Right renal pelvis (tissue), 4 donors: ENCODE measurements at regions not wholly inside any gene's neighbourhood (a gene's known extent, or its start where the extent isn't known, plus 50 kb on each side); places are given as distances from the start of the nearest gene placed in this dataset.

ENCODE experiments used
- DNase-seq, 4 donors: peaks; one replicate each; pipeline ENCODE4 v3.0.0-alpha.2; 2013; ENCODE audit warnings: low read depth in 4 of 4, low spot score in 3 of 4, missing footprints in 1 of 4

GRCh38 chr20:24738058-24738775 is 210.9 kb upstream of the CST7 start:
- DNase-seq = no peak

- no peak for DNase-seq
Observed at GRCh38 chr20:24738981-24739633, 210.0 kb upstream of the CST7 start.

GRCh38 chr20:24739746-24740145 is 209.3 kb upstream of the CST7 start:
- no peak for DNase-seq

- no peak for DNase-seq
Observed at GRCh38 chr20:24741493-24742072, 207.5 kb upstream of the CST7 start.

- DNase-seq = no peak
Observed at GRCh38 chr20:24742436-24742835, 206.6 kb upstream of the CST7 start.

- DNase-seq = no peak
Observed at GRCh38 chr20:24742989-24743388, 206.1 kb upstream of the CST7 start.

- no peak for DNase-seq
Observed at GRCh38 chr20:24743641-24744040, 205.4 kb upstream of the CST7 start.

GRCh38 chr20:24744747-24745146 is 204.3 kb upstream of the CST7 start:
- DNase-seq = no peak

GRCh38 chr20:24745206-24745605 is 203.9 kb upstream of the CST7 start:
- no peak for DNase-seq

GRCh38 chr20:24745617-24746350 is 203.3 kb upstream of the CST7 start:
- DNase-seq = no peak

GRCh38 chr20:24746351-24746685 is 202.8 kb upstream of the CST7 start:
- no peak for DNase-seq

GRCh38 chr20:24747010-24747712 is 201.9 kb upstream of the CST7 start:
- no peak for DNase-seq

GRCh38 chr20:24747881-24748595 is 201.0 kb upstream of the CST7 start:
- DNase-seq = no peak

- no peak for DNase-seq
Observed at GRCh38 chr20:24751551-24751950, 197.5 kb upstream of the CST7 start.

GRCh38 chr20:24752612-24753011 is 196.5 kb upstream of the CST7 start:
- DNase-seq = no peak

GRCh38 chr20:24753130-24753529 is 195.9 kb upstream of the CST7 start:
- no peak for DNase-seq

GRCh38 chr20:24754691-24755090 is 194.4 kb upstream of the CST7 start:
- no peak for DNase-seq

GRCh38 chr20:24755411-24755922 is 193.6 kb upstream of the CST7 start:
- peak in 1 of 4 donors; percentile 22 for DNase-seq

- DNase-seq = no peak
Observed at GRCh38 chr20:24756292-24757025, 192.6 kb upstream of the CST7 start.
